ENCODE measurements at regions not wholly inside any gene's neighbourhood (a gene's known extent, or its start where the extent isn't known, plus 50 kb on each side); places are given as distances from the start of the nearest gene placed in this dataset.

- H3K27ac ChIP-seq: peak overlapping the region; percentile 69
- H3K36me3 ChIP-seq: no peaks in the 10 kb centered on the region
- no peak for TF ChIP-seq CTCF (IDR thresholded peaks at IDR 0.05; ENCODE audit: low read depth, low read length)
- no peak overlapping the region for H3K4me3 ChIP-seq
- H3K9me3 ChIP-seq (ENCODE audit: low read depth): no peaks in the 10 kb centered on the region
- peaks cover 18% of the 10 kb centered on the region for H3K4me1 ChIP-seq (ENCODE audit: low read depth)
- no peaks in the 10 kb centered on the region for H3K27me3 ChIP-seq
- no peak for DNase-seq (ENCODE audit: low read depth in 1 of 2, low spot score in 1 of 2)
Measured at GRCh38 chr14:73770977-73771847, 57.0 kb upstream of the PNMA1 start.

DNA sequence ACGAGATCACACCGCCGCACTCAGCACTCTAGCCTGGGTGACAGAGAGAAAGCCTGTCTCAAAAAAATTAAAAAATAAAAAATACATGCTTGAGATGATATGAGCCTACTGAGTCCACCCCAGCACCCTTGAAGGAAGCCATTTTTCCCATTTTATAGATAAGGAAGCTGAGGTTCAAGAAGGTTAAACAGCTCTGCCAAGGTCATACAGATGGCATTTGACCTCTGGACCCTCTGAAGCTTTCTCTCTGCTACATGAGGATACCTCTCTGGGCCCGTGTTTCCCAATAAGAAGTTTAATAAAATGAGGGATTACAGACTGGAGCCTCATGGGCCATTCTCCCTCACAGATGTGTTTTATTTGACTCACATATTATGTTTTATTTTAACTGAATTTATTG, 53.9 kb upstream of the PNMA1 start:
- Histone ChIP-seq H3K36me3 (no peaks in the 10 kb centered on the region), H3K4me3 (no peak overlapping the region), H3K4me1 (ENCODE audit: low read depth) (peaks cover 21% of the 10 kb centered on the region), H3K9me3 (ENCODE audit: low read depth) (no peaks in the 10 kb centered on the region), H3K27ac (no peak overlapping the region), H3K27me3 (no peaks in the 10 kb centered on the region)
- TF ChIP-seq CTCF (IDR thresholded peaks at IDR 0.05; ENCODE audit: low read depth, low read length): no peak
- no peak for DNase-seq (ENCODE audit: low read depth in 1 of 2, low spot score in 1 of 2)

DNA sequence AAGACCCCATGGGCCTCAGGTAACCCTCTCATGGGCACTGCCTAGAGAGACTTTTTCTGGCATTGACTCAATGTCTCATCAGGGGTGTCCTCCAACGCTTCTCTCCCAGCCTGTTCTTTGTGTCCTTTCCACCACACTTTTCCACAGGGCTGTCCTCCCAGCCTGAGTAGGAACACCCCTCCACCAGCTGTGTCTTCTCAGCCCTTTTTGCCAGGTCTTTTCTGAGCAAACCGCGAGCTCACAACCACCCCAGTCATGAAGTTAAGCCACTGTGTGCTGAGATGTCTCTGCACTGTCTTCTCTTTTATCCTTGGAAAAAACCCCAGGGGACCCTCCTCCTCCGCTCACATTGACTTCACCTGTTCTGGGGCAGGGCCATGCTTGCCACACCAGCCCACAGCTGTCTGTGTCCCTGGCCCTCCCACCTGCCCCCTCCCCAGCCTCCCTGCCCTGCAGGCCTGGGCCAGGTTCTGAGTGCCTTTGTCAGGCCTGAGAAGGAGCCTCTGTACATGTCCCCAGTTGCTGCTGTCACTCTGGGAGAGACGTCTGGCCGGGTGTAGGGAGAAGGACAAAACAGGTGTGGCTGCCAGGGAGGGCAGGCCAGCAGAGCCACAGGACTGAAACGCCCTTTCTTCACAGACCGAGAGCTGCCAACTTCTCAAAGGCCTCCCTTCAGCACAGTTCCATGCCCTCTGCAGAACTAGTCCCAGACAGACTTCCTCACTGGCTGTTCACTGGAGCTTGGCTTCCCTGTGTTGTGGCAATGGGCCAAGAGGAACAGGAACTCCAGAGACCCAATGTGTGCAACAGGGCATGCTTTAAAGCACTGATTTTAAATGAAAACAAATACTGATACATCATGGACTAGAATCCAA, 50.5 kb upstream of the PNMA1 start:
- DNase-seq (ENCODE audit: low read depth in 1 of 2, low spot score in 1 of 2): peak in 1 of 2 donors; percentile 63
- no peak for TF ChIP-seq CTCF (IDR thresholded peaks at IDR 0.05; ENCODE audit: low read depth, low read length)
- Histone ChIP-seq H3K27ac (no peak overlapping the region), H3K9me3 (ENCODE audit: low read depth) (no peaks in the 10 kb centered on the region), H3K4me1 (ENCODE audit: low read depth) (peaks cover 36% of the 10 kb centered on the region), H3K27me3 (no peaks in the 10 kb centered on the region), H3K4me3 (no peak overlapping the region), H3K36me3 (no peaks in the 10 kb centered on the region)

All from cardiac muscle cell (in vitro differentiated cells and primary cell).